ENCODE measurements at regions not wholly inside any gene's neighbourhood (a gene's known extent, or its start where the extent isn't known, plus 50 kb on each side); places are given as distances from the start of the nearest gene placed in this dataset.
"Not testable (repeated sequence)": the region's sequence is repeated elsewhere in the genome, so short reads cannot be mapped to it uniquely, and the experiment has no call there.

DNA sequence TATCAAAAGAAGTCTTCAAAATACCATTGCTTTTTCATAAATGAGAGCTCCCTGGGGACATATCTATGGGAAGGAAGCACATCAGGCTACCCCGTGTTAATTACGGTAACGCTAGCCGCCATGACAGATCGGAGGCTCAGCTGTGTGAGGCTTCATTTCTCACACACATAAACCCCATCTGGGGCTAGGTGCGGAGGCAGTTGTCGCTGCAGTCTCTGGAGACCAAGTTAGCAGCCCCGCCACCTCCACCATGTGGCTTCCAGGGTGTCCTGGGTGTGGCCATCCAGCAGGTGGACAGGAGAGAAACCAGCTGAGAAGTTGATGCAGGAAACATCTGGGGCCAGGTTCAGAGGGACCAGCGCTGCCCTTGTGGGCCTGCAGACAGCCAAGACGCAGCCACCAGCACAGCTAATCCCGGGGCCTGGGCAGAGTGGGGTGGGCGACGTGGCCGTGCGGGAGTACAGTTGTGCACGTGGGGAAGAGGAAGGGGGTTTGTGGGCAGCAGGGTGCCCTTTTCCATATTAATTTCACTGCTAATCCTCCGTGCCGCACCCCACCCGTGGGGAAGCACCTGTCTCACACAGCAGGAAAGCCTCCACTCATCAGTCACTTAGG, 426.5 kb downstream of the IRX1 start:
- DNase-seq: no peak

DNA sequence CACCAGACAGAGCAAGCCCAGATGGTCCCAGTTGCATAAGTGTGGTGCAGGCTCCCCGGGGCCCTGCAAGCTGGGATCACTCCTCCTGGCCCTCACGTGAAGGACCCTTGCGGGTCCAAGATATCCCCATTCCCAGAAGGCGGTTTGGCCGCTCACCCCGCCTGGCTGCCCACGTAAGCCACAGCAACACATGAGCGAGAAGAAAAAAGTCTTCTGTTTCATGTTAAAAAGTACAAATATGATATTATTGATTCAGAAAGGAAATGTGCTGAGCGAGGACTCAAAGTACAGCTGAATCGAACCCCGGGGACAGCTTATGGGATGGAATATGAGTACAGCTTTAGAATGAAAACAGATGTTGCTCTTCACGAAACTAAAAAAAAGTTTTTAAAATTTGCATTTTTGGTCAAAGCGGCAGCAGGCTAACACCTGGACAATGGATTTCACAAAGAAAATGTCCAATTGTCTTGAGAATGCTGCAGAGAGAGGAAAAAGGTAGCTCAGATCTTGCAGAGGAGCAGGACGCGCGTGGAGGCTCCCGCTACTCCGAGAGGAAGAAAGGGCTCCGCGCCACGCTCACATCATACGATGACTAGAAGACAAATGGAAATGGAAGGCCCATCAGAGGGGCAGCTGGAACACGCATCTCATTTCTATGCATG, 427.6 kb downstream of the IRX1 start:
- no peak for DNase-seq

DNA sequence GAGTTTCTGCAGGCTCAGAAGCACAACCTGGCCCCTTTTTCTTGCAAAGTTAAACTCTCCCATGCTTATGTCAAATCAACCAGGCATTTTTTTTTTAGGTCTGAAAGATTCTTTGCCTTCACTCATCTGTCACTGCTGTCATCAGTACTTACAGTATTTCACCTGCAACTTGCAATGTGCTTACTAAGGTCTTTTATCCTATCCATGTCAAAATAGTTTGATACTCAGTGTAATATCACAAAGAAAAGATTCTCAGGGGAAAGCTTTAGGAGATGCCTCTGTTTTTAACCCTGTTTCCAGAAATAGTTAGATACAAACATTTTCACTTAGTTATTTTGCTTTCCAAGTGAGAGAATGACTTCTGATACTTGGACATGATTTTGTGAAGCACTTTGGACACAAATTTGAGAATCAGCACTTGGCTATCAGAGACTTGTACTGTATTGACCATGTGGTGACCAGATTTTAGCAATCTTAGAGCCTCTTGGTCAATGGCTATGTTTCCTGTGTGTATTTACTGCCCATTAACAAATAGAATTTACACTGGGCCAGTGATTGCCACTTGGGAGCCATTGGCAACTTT, 428.2 kb downstream of the IRX1 start:
- DNase-seq: no peak

DNA sequence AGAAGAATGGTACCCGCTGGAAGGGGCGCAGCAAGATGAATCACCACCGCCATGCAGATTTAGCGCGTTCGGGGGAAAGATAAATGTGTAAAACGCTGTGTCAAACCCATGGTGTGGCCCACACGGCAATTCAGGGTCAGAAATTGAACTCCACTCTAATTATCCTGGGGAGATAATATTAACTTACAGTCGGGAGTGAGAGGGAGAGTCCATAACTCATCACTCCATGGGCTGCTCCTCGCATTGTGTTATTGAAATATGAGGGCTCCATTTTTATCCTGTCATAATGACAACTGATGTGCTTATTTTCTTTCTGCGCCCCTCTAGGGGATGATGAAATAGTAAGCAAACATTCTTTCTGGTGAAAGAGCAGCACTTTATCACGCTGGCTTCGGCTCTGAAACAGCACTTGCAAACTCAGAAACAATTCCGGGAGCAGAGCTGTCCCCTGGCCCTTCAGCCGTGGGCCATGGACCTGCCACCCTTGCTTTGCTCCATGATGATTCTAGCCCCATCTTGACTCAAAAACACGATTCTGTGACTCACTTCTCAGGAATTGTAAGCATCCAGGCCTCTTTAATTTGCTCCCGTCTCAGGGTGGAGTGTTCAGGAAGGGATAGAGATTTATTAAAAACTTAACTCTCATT, 431.6 kb downstream of the IRX1 start:
- DNase-seq: no peak

DNA sequence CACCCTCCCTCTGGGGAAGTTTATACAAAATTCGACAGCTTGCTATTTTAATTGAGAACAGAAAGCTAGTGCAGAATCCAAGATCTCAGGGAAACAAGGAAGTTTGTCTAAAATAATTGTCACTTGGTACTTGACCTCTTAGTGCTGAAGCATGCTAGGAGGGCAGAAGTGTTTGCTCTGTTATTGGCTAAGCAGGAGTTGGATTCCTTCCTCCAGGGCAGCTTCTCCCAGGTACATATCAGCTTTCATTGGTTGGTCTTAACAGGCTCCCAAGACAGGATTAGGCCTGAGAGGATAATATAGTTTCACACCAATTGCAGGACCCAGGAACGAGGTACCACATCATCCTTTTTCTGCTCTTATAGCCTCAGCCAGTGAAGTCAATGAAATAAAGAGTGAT, 432.8 kb downstream of the IRX1 start:
- no peak for DNase-seq

DNA sequence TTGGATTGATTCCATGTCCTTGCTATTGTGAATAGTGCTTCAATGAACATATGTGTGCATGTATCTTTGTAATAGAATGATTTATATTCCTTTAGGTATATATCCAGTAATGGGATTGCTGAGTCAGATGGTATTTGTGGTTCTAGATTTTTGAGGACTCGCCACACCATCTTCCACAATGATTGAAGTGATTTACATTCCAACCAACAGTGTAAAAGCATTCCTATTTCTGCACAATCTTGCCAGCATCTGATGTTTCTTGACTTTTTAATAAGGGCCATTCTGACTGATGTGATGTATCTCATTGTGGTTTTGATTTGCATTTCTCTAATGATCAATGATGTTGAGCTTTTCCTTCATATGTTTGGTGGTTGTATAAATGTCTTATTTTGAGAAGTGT, 437.9 kb downstream of the IRX1 start:
- not testable (repeated sequence) for DNase-seq

DNA sequence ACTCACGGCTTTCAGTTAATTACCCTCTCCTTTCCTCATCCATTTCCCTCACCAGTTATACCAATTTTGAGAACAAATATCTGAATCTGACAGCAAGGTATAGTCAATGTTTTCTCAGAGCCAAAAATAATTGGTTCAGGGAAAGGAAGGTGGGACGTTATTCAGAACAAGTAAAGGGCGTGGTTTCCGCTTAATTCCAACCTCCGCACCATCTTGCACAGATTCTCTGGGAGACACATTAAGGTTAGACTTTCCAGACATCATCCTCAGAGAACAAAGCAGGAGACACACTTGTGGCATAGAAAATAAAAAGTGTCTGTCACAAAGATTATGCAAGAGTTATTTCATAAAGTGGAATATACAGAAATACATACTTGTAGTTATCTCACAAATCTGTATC, 441.2 kb downstream of the IRX1 start:
- DNase-seq: no peak

DNA sequence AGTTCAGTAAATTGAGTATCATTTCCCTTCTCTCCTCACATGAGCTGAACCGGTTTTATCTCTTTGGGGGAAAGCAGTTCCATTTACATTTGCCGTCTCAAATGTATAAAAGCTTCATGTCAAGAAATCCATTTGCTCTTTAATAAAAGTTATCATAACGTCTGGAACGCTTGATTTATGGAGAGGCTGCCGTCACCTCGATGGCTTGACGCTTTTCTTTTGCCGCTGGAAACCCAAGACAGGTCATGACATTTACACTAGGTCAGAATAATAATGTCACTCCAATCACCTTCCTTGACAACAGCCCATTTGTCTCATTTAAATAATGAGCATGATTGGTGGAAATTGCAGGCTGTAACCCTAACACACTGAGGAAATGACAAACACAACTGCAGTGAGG, 443.4 kb downstream of the IRX1 start:
- DNase-seq: no peak

DNA sequence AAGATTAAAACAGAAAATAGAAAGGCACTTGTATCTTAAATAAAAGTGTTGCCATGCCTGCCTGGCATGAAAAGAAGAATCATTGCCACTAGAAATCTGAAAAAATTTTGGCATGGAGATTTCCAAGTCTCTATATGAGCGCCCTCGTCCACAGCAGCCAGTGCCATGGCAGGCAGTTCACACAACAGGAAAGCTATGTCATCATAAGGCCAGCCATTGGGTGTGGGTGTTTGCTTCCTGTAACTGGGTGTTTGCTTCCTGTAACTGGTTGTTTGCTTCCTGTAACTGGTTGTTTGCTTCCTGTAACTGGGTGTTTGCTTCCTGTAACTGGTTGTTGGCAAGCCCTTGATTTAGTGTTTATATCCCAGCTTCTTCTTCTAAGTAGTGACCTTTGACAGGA, 446.7 kb downstream of the IRX1 start:
- no peak for DNase-seq

DNA sequence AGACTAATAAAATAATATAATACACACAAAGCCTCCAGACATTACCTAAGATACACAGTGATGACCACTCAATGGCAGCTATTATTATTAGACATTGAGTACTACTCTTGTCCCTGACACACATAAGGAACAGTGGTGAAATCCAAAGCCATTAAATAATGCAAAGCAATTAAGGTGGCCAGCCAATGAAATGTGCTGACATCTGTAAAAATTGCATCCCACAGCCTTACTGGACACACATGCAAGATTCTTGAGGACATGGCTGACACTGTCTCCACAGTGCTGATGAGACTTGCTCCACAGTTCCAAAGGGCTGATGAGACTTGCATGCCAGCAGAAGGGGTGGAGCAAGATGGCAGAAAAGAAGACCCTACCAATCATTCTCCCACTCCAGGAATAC, 447.5 kb downstream of the IRX1 start:
- no peak for DNase-seq

DNA sequence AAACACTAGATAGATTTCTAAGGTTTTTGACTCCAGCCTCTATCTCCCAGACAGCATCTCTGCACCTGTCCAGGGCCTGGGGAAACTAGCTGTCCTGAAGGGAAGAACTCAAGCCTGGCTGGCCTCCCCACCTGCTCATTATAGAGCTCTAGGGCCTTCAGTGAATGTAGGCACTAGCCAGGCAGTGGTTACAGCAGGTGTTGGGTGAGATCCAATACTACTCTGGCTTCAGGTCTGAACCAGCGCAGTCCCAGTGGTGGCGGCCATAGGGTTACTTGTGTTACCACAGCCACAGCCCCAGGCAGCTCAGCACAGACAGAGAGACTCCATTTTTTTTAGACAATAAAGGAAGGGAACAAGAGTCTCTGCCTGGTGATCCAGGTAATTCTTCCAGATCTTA, 449.2 kb downstream of the IRX1 start:
- no peak for DNase-seq

DNA sequence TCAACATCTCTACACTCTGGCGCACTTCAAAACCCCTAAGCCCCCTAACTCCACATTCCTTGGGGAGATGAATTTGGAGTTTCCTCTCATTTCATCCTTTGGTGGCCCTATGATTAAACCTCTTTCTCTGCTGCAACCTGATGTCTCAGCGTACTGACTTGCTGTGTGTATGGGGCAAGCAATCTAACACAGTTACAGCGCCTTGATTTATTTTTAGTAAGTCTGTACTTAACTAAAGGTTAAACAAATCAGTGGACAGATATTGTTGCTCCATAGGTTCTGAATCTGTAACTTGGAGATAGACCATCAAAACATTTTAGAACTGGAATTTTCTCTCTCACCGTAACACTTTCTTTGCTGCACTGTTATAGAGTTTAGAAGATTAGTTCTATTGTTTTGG, 452.8 kb downstream of the IRX1 start:
- no peak for DNase-seq

DNA sequence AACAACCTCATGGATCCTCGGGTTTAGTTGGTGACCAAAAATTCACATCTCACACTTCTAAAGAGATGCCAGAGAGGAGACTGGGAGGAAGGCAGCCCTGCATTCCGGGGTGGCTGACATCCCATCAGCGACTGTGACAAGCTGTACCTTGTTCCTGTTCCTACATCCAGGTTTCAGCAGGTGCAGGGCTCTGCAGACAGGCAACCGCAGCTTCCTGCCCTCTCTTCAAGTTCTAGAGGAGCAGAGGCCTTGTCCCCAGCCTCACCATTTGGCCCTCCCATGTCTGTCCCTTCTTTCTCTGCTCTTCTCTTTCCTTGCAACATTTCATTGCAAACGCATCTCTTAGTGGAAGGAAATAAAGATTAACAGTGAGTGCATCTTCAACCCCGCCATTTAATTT, 454.6 kb downstream of the IRX1 start:
- no peak for DNase-seq

DNA sequence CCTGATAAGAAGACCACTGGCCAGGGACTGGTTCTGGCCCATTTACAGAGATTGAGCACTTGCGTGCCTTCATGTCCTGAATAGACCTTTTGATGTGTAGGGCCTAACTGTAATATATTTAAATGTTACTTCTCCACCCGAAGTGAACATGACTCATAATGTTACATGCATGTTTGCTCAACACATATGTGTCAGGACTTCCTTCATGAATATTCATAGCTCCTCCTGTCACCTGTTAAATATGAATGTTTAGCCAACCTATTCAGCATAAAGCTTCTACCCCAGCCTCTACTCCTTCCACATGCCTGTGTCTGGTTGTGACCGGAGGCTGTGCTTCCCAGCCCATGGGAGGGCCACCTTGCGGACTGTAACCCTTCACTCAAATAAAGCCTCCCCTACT, 457.5 kb downstream of the IRX1 start:
- no peak for DNase-seq

DNA sequence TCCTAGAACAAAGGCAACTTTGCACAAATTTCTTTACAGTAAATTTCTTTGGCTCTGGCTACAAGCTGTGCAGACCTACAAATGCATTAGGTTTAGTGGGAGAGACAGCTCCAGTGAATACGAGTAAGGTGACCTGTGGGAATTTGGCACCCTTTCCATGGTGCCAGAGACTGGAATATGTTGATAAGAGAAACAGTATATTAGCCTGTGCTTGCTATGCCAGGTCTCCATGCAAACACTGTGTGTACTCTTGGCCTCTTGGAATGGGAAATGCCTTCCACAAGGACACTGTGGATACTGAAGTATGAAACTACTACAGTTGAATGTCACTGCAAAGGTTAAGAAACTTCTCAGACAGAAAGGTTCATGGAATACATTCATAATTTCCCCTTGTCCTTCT, 458.5 kb downstream of the IRX1 start:
- no peak for DNase-seq

DNA sequence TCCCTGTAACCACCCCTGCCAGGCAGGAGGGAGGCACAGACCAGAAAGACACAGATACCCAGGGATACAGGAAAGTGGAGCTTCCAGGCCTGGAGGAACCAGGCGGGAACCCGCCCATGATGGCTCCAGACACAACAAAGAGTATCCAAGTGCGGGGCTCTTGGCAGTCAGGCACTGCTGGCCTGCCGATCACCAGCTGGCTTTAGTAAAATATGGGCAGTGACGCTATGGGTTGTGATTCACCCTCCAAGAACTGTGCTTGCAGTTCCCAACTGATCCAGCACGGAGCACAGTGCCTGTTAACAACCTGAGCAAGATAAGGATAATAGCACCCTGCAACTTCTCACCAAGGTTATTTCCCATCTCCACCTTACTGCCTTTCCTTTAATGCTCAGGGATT, 463.3 kb downstream of the IRX1 start:
- no peak for DNase-seq

DNA sequence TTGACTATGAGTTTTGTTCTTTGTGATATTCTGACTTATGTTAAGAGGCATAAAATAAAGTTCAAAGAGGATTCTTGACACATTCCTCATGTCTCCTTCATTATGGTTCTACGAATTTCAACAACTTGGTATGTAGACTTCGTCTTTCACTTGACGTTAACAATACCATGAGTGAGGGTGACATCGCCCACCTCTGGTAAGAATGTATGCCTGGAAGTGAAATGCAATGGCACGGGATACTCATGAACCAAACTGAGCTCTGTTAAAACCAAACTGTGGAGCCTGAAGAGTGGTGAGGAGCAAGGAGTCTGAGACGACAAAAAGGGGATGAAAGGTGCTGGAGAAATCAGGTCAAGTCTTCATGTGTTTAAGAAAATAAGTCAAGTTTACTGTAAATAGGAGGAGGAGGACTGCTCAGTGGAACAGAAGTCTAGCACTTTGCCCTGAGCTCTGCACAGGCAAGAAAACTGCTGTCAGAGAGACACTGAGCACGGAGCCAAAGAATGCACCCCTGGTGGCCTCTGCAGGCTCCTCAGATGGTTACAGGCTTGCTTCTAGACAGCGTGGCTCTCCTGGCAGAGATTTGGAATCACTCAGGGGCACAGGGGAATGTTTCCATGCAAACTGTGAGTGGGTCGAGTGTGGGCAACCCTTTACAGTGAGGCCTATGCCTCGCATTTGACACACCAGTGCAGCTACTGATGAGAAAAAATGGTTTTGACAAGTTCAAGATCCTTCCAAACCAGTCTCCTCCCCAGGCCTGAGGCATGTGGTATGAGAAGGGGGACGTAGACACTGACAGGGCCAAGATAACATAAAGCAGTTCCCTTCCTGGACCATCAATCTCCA, 470.1 kb downstream of the IRX1 start:
- no peak for DNase-seq

DNA sequence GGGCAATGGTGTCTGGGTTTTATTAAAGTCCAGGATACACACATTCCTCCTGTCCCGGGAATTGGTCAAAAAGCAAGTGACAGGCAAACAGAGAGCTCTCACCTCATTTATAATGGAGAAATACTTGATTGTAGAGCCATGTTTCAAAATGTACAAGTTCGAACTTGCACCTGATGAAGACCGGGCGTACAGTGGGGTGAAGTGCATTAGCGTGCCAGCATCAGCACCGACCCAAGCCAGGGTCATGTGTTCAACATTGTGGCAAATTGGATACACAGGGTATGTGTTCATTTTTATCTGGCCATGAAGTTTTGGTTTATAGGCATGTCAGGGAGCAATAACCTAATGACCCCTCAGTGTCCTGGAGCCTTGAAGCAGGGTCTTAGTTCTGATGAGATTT, 472.5 kb downstream of the IRX1 start:
- DNase-seq: no peak

DNA sequence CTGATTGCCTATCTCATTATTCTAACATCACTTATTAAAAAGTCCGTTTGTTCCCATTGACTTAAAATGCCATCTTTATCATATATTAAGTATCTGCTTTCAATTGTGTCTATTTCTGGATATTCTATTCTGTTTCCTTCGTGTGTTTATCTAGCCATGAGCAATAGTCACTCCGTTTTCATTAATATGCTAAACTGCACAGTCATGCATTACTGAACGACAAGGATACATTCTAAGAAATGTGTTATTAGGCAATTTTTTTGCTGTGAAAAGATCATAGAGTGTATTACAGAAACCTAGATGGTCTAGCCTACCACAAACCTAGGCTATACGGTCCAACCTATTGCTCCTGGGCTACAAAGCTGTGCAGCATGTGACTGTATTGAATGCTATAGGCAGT, 482.9 kb downstream of the IRX1 start:
- DNase-seq: no peak

DNA sequence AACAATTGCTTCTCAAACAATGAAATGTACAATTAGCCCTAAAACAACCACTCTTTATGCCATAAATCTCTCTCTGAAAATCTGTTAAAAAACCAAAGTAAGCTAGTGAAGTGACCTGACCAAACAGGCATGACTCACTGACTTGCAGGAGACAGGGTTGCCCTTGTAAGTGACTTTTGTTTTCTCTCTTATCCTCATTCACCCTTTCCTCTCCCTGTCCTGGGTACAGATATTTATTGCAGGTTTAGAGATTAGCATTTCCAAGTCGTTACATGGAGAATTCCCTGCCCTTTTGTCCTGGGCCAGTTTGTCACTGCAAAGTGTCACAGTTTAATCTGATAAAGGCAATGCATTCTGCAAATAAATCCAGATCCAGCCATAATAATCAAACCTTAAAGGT, 484.2 kb downstream of the IRX1 start:
- no peak for DNase-seq

DNA sequence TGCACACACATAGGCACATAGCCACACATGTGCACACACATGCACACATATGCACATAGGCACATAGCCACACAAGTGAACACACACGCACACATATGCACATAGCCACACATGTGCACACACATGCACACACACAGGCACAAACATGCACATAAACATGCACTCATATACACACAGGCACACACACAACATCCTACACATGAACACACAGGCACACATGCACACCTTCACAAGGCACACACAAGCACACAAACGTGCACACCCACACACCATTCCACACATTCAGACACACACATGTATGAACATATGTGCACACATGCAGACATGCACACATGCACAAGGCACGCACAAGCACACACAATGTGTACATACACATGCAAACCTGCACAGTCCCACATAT, 484.7 kb downstream of the IRX1 start:
- DNase-seq: no peak

DNA sequence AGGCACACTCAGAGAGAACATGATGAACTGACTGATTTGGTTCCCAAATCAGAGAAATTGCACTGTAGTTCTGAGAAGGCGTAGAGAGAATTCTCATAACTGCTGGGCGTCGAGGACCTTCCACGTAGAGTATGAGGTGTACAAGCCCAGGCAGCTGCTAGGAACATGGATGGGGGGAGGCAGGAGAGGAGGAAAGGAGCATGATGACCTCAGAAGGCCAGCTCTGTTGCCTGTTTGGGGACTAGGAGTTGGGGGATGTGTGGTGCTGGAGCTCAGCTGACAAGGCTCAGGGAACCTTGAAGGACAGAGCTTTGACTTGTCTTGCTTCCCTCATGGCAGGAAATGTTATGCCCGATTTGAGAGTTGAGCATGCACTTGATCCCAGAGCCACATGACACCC, 485.4 kb downstream of the IRX1 start:
- DNase-seq: no peak

DNA sequence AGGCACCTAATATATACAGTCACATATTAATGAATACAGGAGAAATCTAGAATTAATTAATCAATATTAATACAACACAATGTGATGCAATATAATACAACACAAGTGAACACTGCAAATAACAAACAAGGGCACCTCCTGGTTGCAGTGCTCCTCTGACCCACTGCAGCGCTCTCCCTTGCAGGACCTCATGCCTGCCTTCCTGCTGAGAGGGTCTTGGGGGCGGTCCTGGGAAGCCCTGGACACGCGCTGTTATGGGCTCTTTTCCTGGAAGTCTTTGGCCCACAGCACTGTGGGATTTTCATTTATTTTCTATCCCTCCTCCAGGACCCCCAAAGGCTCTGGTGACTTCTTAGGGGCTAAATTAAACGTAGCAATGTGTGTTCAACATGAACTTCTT, 485.8 kb downstream of the IRX1 start:
- no peak for DNase-seq
